Activated CD8-positive, alpha-beta memory T cell treated with anti-CD3 and anti-CD28 coated beads for 36 hours (primary cell): ENCODE measurements at regions not wholly inside any gene's neighbourhood (a gene's known extent, or its start where the extent isn't known, plus 50 kb on each side); places are given as distances from the start of the nearest gene placed in this dataset.
"Not testable (repeated sequence)": the region's sequence is repeated elsewhere in the genome, so short reads cannot be mapped to it uniquely, and the experiment has no call there.

Experiments
- CTCF ChIA-PET: fragments of 350-600 bp; sonication (Branson Sonifier 250); formaldehyde crosslinking; loops from one replicate; lab custom pipeline; 2021; ENCODE audit warnings: antibody characterized with exemption; lab: Charles Lee
- POLR2A ChIA-PET: fragments of 350-600 bp; sonication (Branson Sonifier 250); formaldehyde crosslinking; loops from one replicate; lab custom pipeline; 2021; ENCODE audit warnings: antibody characterized with exemption; lab: Charles Lee

DNA sequence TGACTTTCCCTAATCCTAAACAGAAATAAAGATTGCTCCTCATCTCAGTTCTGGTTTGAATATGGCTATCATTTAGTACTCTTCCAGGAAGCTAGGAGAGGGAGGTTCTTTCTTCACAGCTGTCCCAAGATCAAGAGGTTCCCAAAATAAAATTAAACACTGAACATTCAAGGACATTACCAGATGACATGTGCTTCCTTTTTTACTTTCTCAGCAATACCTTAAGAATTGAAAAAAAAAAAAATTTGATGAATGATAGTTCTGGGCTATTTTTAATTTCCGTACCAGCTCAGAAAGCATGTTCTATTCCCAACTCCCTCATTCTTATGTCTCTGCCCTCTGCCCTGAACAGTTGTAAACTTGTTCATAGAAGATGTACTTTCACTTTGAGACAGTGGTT is 61.7 kb upstream of the MYL1 start:
- CTCF ChIA-PET, result interaction anchor here (0.6 kb wide), 1 partner anchor 415 kb away, joined by 3 read pairs; no protein-coding TSS in a partner anchor
- POLR2A ChIA-PET, result no interaction called here

DNA sequence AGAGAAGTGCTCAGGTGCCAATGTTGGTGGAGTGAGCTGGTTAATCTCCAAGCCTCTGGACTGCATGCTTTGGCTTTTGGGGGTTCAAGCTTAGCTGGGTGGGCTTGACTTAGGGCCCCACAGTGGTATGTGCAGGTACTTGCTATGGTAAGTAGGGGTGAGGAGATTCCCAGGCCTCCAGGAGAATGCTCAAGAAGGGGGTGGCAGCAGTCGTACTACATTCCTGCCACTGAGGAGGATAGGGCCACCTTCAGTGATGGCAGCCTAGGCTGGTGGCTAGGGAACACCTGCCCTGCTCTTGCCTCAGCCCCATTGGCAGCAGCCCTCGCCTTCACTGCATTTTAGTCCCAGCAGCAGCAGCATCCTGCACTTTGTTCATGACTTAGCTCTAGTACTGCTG is 55.6 kb upstream of the MYL1 start:
- CTCF ChIA-PET, result no interaction called here
- POLR2A ChIA-PET, result no interaction called here

DNA sequence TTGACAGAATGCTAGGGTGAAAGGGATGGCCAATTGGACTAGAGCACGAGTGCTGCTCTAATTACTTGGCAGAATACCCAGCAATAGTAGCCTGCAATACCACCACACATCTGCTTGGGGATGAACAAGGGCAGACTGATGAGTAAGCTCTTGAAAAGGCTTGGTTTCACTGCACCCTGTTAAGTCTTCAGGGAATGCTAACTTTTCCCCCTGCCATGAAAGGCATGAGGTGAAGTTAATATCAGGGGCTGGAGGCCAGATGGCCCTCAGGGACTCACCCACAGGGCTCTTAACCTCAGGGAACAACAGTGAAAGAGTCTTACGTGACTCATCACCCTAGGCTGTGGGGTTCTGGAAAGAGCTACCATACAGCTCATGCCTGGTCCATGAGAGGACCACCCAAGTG is 51.7 kb upstream of the MYL1 start:
- POLR2A ChIA-PET, result no interaction called here
- CTCF ChIA-PET, result no interaction called here

DNA sequence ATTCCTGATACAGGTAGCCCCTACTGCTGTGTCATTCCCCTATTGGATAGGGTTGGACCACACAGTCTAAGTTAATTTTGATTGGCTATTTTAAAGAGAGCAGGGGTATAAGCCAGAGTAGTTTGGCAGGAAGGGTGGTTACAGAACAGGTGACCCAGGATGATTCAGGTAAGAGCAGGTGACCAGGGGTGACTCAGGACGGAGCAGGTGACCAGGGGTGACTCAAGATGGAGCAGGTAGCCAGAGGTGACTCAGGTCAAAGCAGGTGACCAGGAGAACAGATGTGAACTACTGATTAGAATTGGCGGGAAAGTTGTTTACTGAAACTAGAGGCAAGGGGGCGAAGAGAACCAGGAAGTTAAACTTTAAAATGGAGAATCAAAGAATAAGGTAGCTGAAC is 50.5 kb upstream of the MYL1 start:
- POLR2A ChIA-PET, CTCF ChIA-PET: not testable (repeated sequence)
